ENCODE measurements at regions not wholly inside any gene's neighbourhood (a gene's known extent, or its start where the extent isn't known, plus 50 kb on each side); places are given as distances from the start of the nearest gene placed in this dataset.

DNA sequence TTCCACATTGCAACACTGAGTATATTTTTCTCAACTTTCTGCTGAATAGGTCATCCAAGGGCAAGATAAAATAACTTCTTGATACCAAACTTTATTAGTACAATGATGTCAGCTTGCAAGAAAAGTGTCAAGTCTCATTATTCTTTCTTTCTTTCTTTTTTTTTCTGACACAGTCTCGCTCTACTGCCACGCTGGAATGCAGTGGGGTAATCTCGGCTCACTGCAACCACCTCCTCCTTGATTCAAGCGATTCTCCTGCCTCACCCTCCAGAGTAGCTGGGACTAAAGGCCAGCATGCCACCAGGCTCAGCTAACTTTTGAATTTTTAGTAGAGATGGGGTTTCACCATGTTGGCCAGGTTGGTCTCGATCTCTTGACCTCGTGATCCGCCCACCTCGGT is 523.4 kb downstream of the FSCB start:
- TF ChIP-seq JUND (IDR thresholded peaks at IDR 0.05; ENCODE audit: low read depth): no peak
- in situ Hi-C loops (cut with HindIII; ENCODE audit: low pct_unique_long_range_greater_than_20kb, low sequenced_read_pairs): no loop called here
- no peak for DNase-seq (ENCODE audit: low read depth in 1 of 2, low spot score in 1 of 2)

DNA sequence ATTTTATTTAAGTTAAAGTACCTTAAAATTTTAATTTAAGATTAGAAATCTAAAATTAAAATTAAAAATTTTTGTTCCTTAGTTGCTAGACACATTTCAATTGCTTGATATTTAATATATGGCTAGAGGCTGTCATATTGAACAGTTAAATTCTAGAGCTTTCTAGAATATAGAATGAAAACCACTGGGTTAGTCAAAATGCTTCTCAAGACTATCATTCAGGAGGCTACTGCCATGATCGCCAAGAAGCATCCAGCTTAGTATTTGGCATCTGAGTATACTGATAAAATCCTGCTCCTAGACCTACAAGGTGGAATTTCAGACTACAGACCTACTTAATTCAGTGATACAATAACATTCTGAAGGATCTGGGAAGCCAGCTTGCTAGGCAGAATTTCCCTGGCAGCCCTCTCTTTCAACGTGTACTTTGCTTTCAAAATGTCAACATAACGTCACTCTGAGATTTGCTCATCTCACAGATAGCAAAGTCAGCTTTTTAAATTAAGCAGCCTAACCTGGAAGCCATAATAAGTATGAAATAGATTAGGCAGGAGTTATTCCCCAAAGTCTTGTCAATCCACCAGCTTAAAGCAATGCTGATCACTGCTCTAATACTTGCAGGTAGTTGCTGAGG is 525.8 kb downstream of the FSCB start:
- in situ Hi-C loops (cut with HindIII; ENCODE audit: low pct_unique_long_range_greater_than_20kb, low sequenced_read_pairs): no loop called here
- DNase-seq (ENCODE audit: low read depth in 1 of 2, low spot score in 1 of 2): peak in 1 of 2 experiments; percentile 12
- TF ChIP-seq JUND (IDR thresholded peaks at IDR 0.05; ENCODE audit: low read depth): no peak

DNA sequence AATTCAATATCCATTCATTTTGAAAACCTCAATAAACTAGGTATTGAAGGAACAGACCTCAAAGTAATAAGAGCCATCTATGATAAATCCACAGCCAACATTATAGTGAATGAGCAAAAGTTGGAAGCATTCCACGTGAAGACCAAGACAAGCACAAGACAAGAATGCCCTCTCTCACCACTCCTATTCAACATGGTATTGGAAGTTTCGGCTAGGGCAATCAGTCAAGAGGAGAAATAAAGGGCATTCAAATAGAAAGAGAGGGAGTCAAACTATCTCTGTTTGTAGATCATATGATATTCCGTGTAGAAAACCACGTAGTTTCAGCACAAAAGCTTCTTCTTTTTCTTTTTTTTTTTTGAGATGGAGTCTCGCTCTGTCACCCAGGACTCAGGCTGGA is 550.3 kb downstream of the FSCB start:
- TF ChIP-seq JUND (IDR thresholded peaks at IDR 0.05; ENCODE audit: low read depth): no peak
- in situ Hi-C loops (cut with HindIII; ENCODE audit: low pct_unique_long_range_greater_than_20kb, low sequenced_read_pairs): no loop called here
- no peak for DNase-seq (ENCODE audit: low read depth in 1 of 2, low spot score in 1 of 2)

DNA sequence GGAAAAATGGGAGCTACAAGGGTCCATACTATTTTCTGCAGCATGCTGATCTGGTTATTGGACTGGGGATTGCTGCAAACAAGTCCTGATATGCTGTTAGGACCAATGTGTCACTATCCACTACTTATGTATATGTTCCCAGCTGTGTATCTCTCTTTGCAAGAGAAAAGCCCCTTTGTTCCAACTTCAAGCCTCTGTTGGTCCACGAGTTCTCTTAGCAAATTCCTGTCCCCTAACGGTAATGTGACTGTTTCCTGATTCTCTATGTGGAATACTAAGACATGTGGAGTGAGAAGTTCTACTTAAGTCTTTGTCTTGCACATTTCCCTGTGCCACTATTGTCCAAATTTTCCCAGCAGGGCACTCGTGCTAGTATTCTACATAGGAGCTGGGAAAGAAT is 557.7 kb downstream of the FSCB start:
- no peak for DNase-seq (ENCODE audit: low read depth in 1 of 2, low spot score in 1 of 2)
- in situ Hi-C loops (cut with HindIII; ENCODE audit: low pct_unique_long_range_greater_than_20kb, low sequenced_read_pairs): no loop called here

DNA sequence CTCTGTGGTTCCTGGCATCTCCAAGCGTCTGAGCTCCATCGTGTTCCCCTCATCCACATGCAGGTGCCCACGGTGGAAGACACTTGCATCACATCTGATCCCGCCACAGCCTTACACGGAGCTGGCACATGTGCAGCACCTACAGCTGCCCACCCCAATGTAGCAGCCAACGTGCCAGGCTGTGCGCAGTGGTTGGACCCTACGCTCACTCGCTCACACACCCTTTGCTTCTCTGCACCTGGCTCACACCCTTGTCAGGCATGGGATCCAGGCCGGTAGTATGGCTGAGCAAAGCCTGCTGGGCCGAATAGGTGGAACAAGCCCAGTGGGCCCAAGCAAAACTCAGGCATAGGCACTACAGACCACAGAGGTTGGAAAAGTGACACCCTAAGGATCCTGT is 567.2 kb downstream of the FSCB start:
- in situ Hi-C loops (cut with HindIII; ENCODE audit: low pct_unique_long_range_greater_than_20kb, low sequenced_read_pairs): no loop called here
- DNase-seq (ENCODE audit: low read depth in 1 of 2, low spot score in 1 of 2): no peak
- TF ChIP-seq JUND (IDR thresholded peaks at IDR 0.05; ENCODE audit: low read depth): no peak

More for the DNA sequence above, 557.7 kb downstream of the FSCB start:
- TF ChIP-seq JUND (IDR thresholded peaks at IDR 0.05; ENCODE audit: low read depth): no peak

DNA sequence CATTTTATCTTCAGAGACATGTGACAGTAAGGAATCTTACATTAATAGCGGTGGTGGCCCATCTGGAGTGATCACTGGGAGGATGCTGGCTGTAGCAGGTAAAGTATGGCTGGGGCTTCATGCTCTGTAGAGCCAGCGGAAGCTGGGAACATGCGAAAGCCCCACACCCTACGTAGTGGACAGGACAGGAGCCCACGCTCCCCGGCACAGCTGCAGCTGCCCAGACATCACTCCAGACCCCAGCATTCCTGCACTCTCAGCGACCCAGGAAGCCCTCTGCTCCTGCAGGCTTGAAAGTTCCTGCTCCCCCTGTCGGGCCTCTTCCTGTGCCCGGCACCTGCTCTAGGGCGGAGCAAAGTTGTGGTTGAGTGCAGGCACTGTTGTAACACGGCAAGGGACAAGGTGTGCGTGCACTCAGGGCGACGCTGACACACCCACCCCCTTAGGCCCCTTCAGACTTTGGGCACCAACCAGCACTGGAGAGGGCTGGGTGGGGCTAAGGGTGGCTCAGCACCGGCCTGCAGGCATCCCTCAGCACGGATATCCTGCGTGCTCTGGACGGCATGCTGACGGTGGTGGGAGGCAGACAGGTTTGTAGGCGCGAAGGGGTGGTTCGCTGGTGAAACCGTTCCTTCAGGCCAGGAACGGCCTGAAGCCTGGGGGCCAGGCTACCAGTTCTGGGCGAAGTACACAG is 568.3 kb downstream of the FSCB start:
- no peak for TF ChIP-seq JUND (IDR thresholded peaks at IDR 0.05; ENCODE audit: low read depth)
- in situ Hi-C loops (cut with HindIII; ENCODE audit: low pct_unique_long_range_greater_than_20kb, low sequenced_read_pairs): no loop called here
- no peak for DNase-seq (ENCODE audit: low read depth in 1 of 2, low spot score in 1 of 2)

DNA sequence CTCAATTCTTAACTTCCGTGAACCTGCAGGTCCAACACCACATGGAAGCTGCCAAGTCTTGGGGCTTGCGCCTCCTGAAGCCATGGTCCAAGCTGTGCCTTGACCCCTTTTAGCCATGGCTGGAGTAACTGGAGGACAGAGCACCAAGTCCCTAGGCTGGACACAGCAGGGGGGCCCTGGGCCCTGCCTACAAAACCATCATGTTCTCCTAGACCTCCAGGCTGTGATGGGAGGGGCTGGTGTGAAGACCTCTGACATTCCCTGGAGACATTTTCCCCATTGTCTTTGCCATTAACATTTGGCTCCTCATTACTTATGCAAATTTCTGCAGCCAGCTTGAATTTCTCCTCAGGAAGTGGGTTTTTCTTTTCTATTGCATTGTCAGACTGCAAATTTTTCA is 570.1 kb downstream of the FSCB start:
- DNase-seq (ENCODE audit: low read depth in 1 of 2, low spot score in 1 of 2): no peak
- in situ Hi-C loops (cut with HindIII; ENCODE audit: low pct_unique_long_range_greater_than_20kb, low sequenced_read_pairs): no loop called here
- no peak for TF ChIP-seq JUND (IDR thresholded peaks at IDR 0.05; ENCODE audit: low read depth)

DNA sequence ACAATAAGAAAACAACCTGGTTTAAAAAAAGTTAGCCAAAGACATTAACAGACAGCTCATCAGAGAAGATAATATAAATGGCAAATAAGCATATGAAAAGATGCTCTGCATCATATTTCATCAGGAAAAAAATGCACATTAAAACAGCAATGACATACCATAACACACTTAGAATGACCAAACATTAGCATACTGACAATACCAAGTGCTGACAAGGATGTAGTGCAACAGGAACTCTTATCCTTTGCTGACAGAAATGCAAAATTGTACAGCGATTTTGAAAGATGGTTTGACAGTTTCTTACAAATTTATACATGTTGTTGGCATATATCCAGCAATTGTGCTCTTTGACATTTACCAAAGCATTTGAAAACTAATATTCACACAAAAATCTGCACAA is 573.0 kb downstream of the FSCB start:
- DNase-seq (ENCODE audit: low read depth in 1 of 2, low spot score in 1 of 2): no peak
- in situ Hi-C loops (cut with HindIII; ENCODE audit: low pct_unique_long_range_greater_than_20kb, low sequenced_read_pairs): no loop called here
- no peak for TF ChIP-seq JUND (IDR thresholded peaks at IDR 0.05; ENCODE audit: low read depth)

DNA sequence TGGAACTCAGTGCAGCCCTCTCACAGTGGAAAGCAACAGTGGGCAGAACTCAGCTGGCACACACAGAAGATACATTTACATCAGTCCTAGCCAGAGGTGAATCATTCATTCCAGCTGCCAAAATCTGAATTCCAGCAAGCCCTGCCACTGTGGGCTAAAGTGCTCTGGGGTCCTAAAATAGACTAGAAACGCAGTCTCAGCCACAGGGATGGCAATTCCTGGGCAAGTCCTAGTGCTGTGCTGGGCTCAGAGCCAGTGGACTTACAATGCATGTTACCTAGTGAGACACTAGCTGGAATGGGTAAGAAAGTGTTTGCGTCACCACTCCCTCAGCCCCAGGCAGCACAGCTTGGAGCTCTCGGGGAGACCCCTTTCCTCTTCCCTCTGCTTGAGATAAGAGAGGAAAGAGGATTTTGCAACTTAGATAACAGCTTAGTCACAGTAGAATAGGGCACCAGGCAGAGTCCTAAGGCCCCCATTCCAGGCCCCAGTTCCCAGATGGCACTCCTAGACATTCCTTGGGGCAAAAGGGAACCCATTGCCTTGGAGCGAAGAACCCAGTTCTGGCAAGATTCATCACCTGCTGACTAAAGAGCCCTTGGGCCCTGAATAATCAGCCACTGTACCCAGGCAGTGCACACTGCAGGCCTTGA is 592.9 kb downstream of the FSCB start:
- no peak for DNase-seq (ENCODE audit: low read depth in 1 of 2, low spot score in 1 of 2)
- in situ Hi-C loops (cut with HindIII; ENCODE audit: low pct_unique_long_range_greater_than_20kb, low sequenced_read_pairs): no loop called here
- TF ChIP-seq JUND (IDR thresholded peaks at IDR 0.05; ENCODE audit: low read depth): no peak

DNA sequence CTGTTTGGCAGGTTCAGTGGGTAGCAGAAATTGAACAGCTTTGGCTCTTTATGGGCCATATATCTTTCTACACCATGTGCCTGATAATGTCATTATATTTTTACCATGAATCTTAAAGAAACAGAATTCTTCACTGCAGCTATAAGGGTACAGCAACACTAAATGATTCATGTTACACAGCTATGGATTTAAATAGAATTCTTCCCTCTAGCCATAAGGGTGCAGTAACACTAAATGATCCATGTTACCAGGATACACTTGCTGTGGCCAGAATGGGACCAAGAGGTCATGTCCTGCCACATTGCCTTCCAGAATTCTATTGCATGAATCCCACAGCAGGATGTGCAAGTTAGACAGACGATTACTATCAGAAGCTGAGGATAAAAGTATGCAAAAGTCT is 603.9 kb downstream of the FSCB start:
- in situ Hi-C loops (cut with HindIII; ENCODE audit: low pct_unique_long_range_greater_than_20kb, low sequenced_read_pairs): no loop called here
- no peak for TF ChIP-seq JUND (IDR thresholded peaks at IDR 0.05; ENCODE audit: low read depth)

DNA sequence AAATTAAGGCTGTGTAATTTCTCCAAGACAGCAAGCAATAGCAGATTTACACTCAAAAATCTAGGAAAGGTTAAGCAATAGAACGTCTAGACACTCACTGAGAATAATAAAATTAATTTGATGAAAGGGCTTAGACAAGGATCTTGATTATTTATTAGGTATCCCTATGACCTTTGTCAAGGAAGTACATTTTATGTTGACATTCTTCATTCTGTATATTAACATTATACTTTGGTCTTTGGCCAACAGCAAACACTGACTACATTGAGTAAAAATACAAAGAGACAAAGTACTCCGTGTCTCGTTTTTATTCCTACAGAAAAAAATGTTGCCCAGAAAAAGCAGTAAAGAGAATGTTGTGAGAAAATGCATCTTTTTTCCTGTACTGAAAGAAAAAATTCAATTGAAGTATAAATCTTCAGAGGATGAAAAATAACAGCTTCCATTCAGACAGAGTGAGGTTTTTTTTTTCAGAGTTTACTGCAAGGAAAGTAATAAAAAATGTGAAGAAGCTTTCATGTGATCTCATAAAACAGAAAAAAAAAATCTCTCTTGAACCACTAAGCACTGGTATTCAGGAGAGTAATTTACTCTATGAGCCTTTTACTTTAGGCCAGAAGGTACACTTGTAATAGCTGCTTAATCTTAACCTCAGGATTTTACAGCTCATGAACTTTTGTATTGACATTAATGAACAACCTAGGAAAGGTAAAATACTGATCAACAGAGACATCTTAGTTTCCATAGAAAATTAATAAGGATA is 605.0 kb downstream of the FSCB start:
- in situ Hi-C loops (cut with HindIII; ENCODE audit: low pct_unique_long_range_greater_than_20kb, low sequenced_read_pairs): no loop called here
- no peak for TF ChIP-seq JUND (IDR thresholded peaks at IDR 0.05; ENCODE audit: low read depth)
- no peak for DNase-seq (ENCODE audit: low read depth in 1 of 2, low spot score in 1 of 2)

More for the DNA sequence above, 603.9 kb downstream of the FSCB start:
- peak in 1 of 2 experiments; percentile 32 for DNase-seq (ENCODE audit: low read depth in 1 of 2, low spot score in 1 of 2)

DNA sequence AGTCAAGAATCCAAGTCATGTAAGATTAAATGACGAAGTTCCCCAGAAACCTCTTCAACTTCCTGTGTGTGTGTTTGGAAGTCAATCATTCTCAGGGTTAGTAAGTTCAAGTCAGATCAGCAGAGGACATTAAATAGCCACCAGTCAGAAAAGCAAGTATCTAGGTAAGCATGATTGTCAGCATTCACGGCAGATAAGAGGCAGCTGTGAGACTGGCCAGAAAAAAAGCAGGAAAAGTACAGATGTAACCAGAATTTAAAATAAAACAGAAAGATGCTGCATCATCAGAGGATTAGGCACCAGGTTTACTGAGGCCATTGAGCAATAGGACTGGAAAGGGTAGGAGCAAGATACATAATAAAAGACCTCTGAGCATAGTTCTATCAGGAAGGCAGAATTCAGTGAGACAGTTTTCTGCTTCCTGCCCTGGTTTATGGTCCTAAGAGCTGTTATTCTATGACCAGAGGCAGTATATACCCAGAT is 606.9 kb downstream of the FSCB start:
- in situ Hi-C loops (cut with HindIII; ENCODE audit: low pct_unique_long_range_greater_than_20kb, low sequenced_read_pairs): no loop called here
- no peak for TF ChIP-seq JUND (IDR thresholded peaks at IDR 0.05; ENCODE audit: low read depth)
- no peak for DNase-seq (ENCODE audit: low read depth in 1 of 2, low spot score in 1 of 2)
